ENCODE measurements at regions not wholly inside any gene's neighbourhood (a gene's known extent, or its start where the extent isn't known, plus 50 kb on each side); places are given as distances from the start of the nearest gene placed in this dataset.

GRCh38 chr4:31651541-31651940, 931.4 kb downstream of the PCDH7 start:
- ChIA-PET CTCF (no interaction called here), POLR2A (interaction anchor here (0.7 kb wide), 1 partner anchor 1035 kb away, joined by 5 read pairs; no protein-coding TSS in a partner anchor)
- TF ChIP-seq CTCF (IDR thresholded peaks at IDR 0.05; ENCODE audit: insufficient read depth, low read length, missing control alignments): no peak
- H3K4me3 ChIP-seq (ENCODE audit: low read depth, low read length): no peak overlapping the region
- DNase-seq (ENCODE audit: low read depth, low spot score): no peak

GRCh38 chr4:31655328-31655727, 935.2 kb downstream of the PCDH7 start:
- ChIA-PET POLR2A (no interaction called here), CTCF (no interaction called here)
- H3K4me3 ChIP-seq (ENCODE audit: low read depth, low read length): no peak overlapping the region
- TF ChIP-seq CTCF (IDR thresholded peaks at IDR 0.05; ENCODE audit: insufficient read depth, low read length, missing control alignments): no peak
- DNase-seq (ENCODE audit: low read depth, low spot score): no peak

- no peak overlapping the region for H3K4me3 ChIP-seq (ENCODE audit: low read depth, low read length)
- no peak for TF ChIP-seq CTCF (IDR thresholded peaks at IDR 0.05; ENCODE audit: insufficient read depth, low read length, missing control alignments)
- CTCF ChIA-PET: no interaction called here
- DNase-seq (ENCODE audit: low read depth, low spot score): no peak
- POLR2A ChIA-PET: no interaction called here
These were observed 937.8 kb downstream of the PCDH7 start for GRCh38 chr4:31657859-31658570.

- CTCF ChIA-PET: interaction anchor here (1.1 kb wide), 1 partner anchor 26 kb away, joined by 3 read pairs; no protein-coding TSS in a partner anchor
- TF ChIP-seq CTCF (IDR thresholded peaks at IDR 0.05; ENCODE audit: insufficient read depth, low read length, missing control alignments): no peak
- H3K4me3 ChIP-seq (ENCODE audit: low read depth, low read length): no peak overlapping the region
- DNase-seq (ENCODE audit: low read depth, low spot score): no peak
- POLR2A ChIA-PET: no interaction called here
These were observed 940.7 kb downstream of the PCDH7 start for GRCh38 chr4:31660916-31661315.

GRCh38 chr4:31662951-31663350, 942.8 kb downstream of the PCDH7 start:
- ChIA-PET POLR2A (no interaction called here), CTCF (no interaction called here)
- no peak for DNase-seq (ENCODE audit: low read depth, low spot score)

GRCh38 chr4:31667686-31668085, 947.5 kb downstream of the PCDH7 start:
- no peak for DNase-seq (ENCODE audit: low read depth, low spot score)
- CTCF ChIA-PET: no interaction called here
- TF ChIP-seq CTCF (IDR thresholded peaks at IDR 0.05; ENCODE audit: insufficient read depth, low read length, missing control alignments): no peak
- POLR2A ChIA-PET: no interaction called here
- no peak overlapping the region for H3K4me3 ChIP-seq (ENCODE audit: low read depth, low read length)

More at GRCh38 chr4:31662951-31663350, 942.8 kb downstream of the PCDH7 start:
- TF ChIP-seq CTCF (IDR thresholded peaks at IDR 0.05; ENCODE audit: insufficient read depth, low read length, missing control alignments): no peak
- H3K4me3 ChIP-seq (ENCODE audit: low read depth, low read length): no peak overlapping the region
